Brain microvascular endothelial cell (primary cell): ENCODE measurements at regions not wholly inside any gene's neighbourhood (a gene's known extent, or its start where the extent isn't known, plus 50 kb on each side); places are given as distances from the start of the nearest gene placed in this dataset.
"Not testable (repeated sequence)": the region's sequence is repeated elsewhere in the genome, so short reads cannot be mapped to it uniquely, and the experiment has no call there.

Source experiments
- DNase-seq: peaks from one replicate; pipeline ENCODE4 v3.0.0-alpha.2; 2020
- H3K27ac ChIP-seq: fragments of 250-450 bp; sonication (Bioruptor Pico); 2 replicates; pipeline ENCODE4 v1.5.1; 2020; ENCODE audit warnings: mild to moderate bottlenecking, moderate library complexity
- H3K27me3 ChIP-seq: fragments of 250-450 bp; sonication (Bioruptor Pico); replicated peaks from 2 replicates; pipeline ENCODE4 v1.5.1; 2020; ENCODE audit warnings: mild to moderate bottlenecking
- H3K36me3 ChIP-seq: fragments of 250-450 bp; sonication (Bioruptor Pico); replicated peaks from 2 replicates; pipeline ENCODE4 v1.5.1; 2020; ENCODE audit warnings: mild to moderate bottlenecking
- H3K4me3 ChIP-seq: 2 replicates; pipeline ENCODE4 v1.5.1; 2011; ENCODE audit warnings: low read depth, mild to moderate bottlenecking, control low read depth, low read length, moderate library complexity
- CTCF ChIP-seq: IDR thresholded peaks from 2 replicates; pipeline ENCODE4 v1.5.1; 2011; ENCODE audit warnings: low read depth, mild to moderate bottlenecking, moderate library complexity, low read length, control low read depth, inconsistent platforms; ENCODE audit errors: missing control alignments
- in situ Hi-C: cut with HindIII; loops from 2 replicates; pipeline ENCODE4 v1.10.0; 2017; ENCODE audit warnings: low sequenced_read_pairs, low pct_ligation_motif_present

- in situ Hi-C loops = no loop called here
- no peak for DNase-seq
- Histone ChIP-seq H3K27me3 (no peaks in the 10 kb centered on the region), H3K27ac (no peak overlapping the region), H3K36me3 (no peaks in the 10 kb centered on the region), H3K4me3 (no peak overlapping the region)
- TF ChIP-seq CTCF = no peak
Observed at GRCh38 chr2:83251321-83251872, 1207.7 kb downstream of the SUCLG1 start.

- in situ Hi-C loops, H3K27me3 ChIP-seq, H3K27ac ChIP-seq, H3K36me3 ChIP-seq, DNase-seq, H3K4me3 ChIP-seq: not testable (repeated sequence)
Observed at GRCh38 chr2:83245806-83246537, 1213.1 kb downstream of the SUCLG1 start.

- TF ChIP-seq CTCF = no peak
- Histone ChIP-seq H3K27ac (no peak overlapping the region), H3K4me3 (no peak overlapping the region), H3K36me3 (no peaks in the 10 kb centered on the region), H3K27me3 (no peaks in the 10 kb centered on the region)
- in situ Hi-C loops = no loop called here
- DNase-seq = no peak
Observed at GRCh38 chr2:83240611-83241010, 1218.5 kb downstream of the SUCLG1 start.

- no peak for TF ChIP-seq CTCF
- DNase-seq = no peak
- no peak overlapping the region for H3K4me3 ChIP-seq
- H3K27me3 ChIP-seq = no peaks in the 10 kb centered on the region
- in situ Hi-C loops = no loop called here
- no peak overlapping the region for H3K27ac ChIP-seq
- no peaks in the 10 kb centered on the region for H3K36me3 ChIP-seq
Observed at GRCh38 chr2:83238111-83238510, 1221.0 kb downstream of the SUCLG1 start.

- DNase-seq = no peak
- H3K4me3 ChIP-seq = no peak overlapping the region
Observed at GRCh38 chr2:83234246-83234645, 1224.8 kb downstream of the SUCLG1 start.

GRCh38 chr2:83233781-83234180 lies 1225.3 kb downstream of the SUCLG1 start:
- DNase-seq = no peak
- Histone ChIP-seq H3K4me3 (no peak overlapping the region), H3K36me3 (no peaks in the 10 kb centered on the region), H3K27me3 (no peaks in the 10 kb centered on the region), H3K27ac (no peak overlapping the region)
- no peak for TF ChIP-seq CTCF
- in situ Hi-C loops = no loop called here

More at GRCh38 chr2:83234246-83234645, 1224.8 kb downstream of the SUCLG1 start:
- no peak for TF ChIP-seq CTCF
- H3K27ac ChIP-seq = no peak overlapping the region
- H3K27me3 ChIP-seq = no peaks in the 10 kb centered on the region
- H3K36me3 ChIP-seq = no peaks in the 10 kb centered on the region
- in situ Hi-C loops = no loop called here
